Adrenal gland (tissue), 5 donors: ENCODE measurements at regions not wholly inside any gene's neighbourhood (a gene's known extent, or its start where the extent isn't known, plus 50 kb on each side); places are given as distances from the start of the nearest gene placed in this dataset.

Source experiments
- POLR2A ChIP-seq, 2 donors: fragments of 450-650 bp; IDR thresholded peaks; one replicate each; pipeline ENCODE4 v1.6.1; 2017; ENCODE audit warnings: antibody characterized with exemption in 2 of 2, mild to moderate bottlenecking in 2 of 2, moderate library complexity in 1 of 2
- TF ChIP-seq, protein P1 (sequence below), 6 experiments: fragments of 450-650 bp in 4 of 6; fragments of 200-600 bp in 2 of 6; sonication (generic) in 1 of 6; IDR thresholded peaks; 1 replicate in 5 of 6; 2 replicates in 1 of 6; pipeline versions ENCODE4 v1.5.1 to v1.8.0; 2016 to 2021; ENCODE audit warnings: antibody characterized with exemption in 6 of 6, mild to moderate bottlenecking in 2 of 6, moderate library complexity in 1 of 6
- donor health status: DM: no; HTN: no; CAD: no.

DNA sequence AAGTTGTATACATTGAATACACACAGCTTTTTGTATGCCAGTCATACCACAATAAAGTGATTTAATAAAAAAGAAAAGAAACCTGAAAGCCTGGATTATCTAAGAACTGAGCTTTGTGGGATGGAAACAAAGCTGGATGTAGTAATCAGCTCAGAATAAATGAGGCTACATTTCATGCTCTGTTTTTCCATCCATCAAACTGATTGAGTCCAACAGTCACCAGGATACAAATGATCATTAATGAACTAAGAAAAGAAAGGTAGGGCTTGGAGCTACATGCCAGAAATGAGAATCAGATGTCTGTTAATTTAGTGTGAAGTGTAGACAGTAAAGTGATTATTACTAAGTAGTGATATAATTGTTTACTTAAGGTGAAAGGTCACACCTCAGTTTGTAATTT, 109.8 kb upstream of the TARS1 start:
- TF ChIP-seq, protein P1, sequence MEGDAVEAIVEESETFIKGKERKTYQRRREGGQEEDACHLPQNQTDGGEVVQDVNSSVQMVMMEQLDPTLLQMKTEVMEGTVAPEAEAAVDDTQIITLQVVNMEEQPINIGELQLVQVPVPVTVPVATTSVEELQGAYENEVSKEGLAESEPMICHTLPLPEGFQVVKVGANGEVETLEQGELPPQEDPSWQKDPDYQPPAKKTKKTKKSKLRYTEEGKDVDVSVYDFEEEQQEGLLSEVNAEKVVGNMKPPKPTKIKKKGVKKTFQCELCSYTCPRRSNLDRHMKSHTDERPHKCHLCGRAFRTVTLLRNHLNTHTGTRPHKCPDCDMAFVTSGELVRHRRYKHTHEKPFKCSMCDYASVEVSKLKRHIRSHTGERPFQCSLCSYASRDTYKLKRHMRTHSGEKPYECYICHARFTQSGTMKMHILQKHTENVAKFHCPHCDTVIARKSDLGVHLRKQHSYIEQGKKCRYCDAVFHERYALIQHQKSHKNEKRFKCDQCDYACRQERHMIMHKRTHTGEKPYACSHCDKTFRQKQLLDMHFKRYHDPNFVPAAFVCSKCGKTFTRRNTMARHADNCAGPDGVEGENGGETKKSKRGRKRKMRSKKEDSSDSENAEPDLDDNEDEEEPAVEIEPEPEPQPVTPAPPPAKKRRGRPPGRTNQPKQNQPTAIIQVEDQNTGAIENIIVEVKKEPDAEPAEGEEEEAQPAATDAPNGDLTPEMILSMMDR (IDR thresholded peaks at IDR 0.05): no peak
- no peak for TF ChIP-seq POLR2A (IDR thresholded peaks at IDR 0.05)
